Hepatocyte (in vitro differentiated cells): ENCODE measurements at regions not wholly inside any gene's neighbourhood (a gene's known extent, or its start where the extent isn't known, plus 50 kb on each side); places are given as distances from the start of the nearest gene placed in this dataset.
"Not testable (repeated sequence)": the region's sequence is repeated elsewhere in the genome, so short reads cannot be mapped to it uniquely, and the experiment has no call there.

Experiments used
- DNase-seq: peaks from one replicate; pipeline ENCODE4 v3.0.0-alpha.2; 2016; ENCODE audit warnings: low spot score
- H2AFZ ChIP-seq: fragments of 200-600 bp; sonication (generic); 2 replicates; pipeline ENCODE4 v1.6.0; 2016; ENCODE audit warnings: antibody characterized with exemption, mild to moderate bottlenecking
- H3K27ac ChIP-seq: fragments of 200-600 bp; sonication (generic); 2 replicates; pipeline ENCODE4 v1.5.1; 2016; ENCODE audit warnings: mild to moderate bottlenecking
- H3K27me3 ChIP-seq: fragments of 200-600 bp; sonication (generic); 2 replicates; pipeline ENCODE4 v1.6.1; 2016
- H3K36me3 ChIP-seq: fragments of 200-600 bp; sonication (generic); replicated peaks from 2 replicates; pipeline ENCODE4 v1.5.1; 2016; ENCODE audit warnings: low read depth; ENCODE audit not compliant: insufficient read depth
- H3K4me1 ChIP-seq: fragments of 200-600 bp; sonication (generic); 2 replicates; pipeline ENCODE4 v1.5.1; 2016; ENCODE audit warnings: mild to moderate bottlenecking, moderate library complexity; ENCODE audit not compliant: insufficient read depth
- H3K4me2 ChIP-seq: fragments of 200-600 bp; sonication (generic); 2 replicates; pipeline ENCODE4 v1.6.0; 2016
- H3K4me3 ChIP-seq: fragments of 200-600 bp; sonication (generic); 2 replicates; pipeline ENCODE4 v1.5.1; 2016; ENCODE audit warnings: mild to moderate bottlenecking
- H3K79me2 ChIP-seq: fragments of 200-600 bp; sonication (generic); 2 replicates; pipeline ENCODE4 v1.6.0; 2017; ENCODE audit warnings: mild to moderate bottlenecking
- H3K9me2 ChIP-seq: fragments of 200-600 bp; sonication (generic); replicated peaks from 2 replicates; pipeline ENCODE4 v1.6.0; 2017; ENCODE audit warnings: mild to moderate bottlenecking; ENCODE audit not compliant: insufficient read depth
- H3K9me3 ChIP-seq: fragments of 200-600 bp; sonication (generic); 2 replicates; pipeline ENCODE4 v1.5.1; 2016; ENCODE audit warnings: low read depth, mild to moderate bottlenecking
- H4K20me1 ChIP-seq: fragments of 200-600 bp; sonication (generic); 2 replicates; pipeline ENCODE4 v1.6.0; 2016; ENCODE audit warnings: mild to moderate bottlenecking; ENCODE audit not compliant: insufficient read depth, poor library complexity, severe bottlenecking
- EZH2 ChIP-seq: fragments of 200-600 bp; sonication (generic); IDR thresholded peaks from 2 replicates; pipeline ENCODE4 v1.6.1; 2016; ENCODE audit warnings: antibody characterized with exemption, mild to moderate bottlenecking, borderline replicate concordance
- EZH2phosphoT487 ChIP-seq: fragments of 200-600 bp; sonication (generic); IDR thresholded peaks from one replicate; pipeline ENCODE4 v1.6.1; 2018; ENCODE audit warnings: antibody characterized with exemption, mild to moderate bottlenecking, low read depth, moderate library complexity; ENCODE audit not compliant: unreplicated experiment, severe bottlenecking
- WGBS: methylation state at CpG from one replicate; pipeline ENCODE4 v1.1.6; 2016; ENCODE audit warnings: low lambda C conversion rate; ENCODE audit errors: missing lambda C conversion rate; 5-methylcytosine and 5-hydroxymethylcytosine counted together
- TF ChIP-seq, protein P1 (sequence below): fragments of 200-600 bp; sonication (generic); IDR thresholded peaks from 2 replicates; pipeline ENCODE4 v1.5.1; 2016; ENCODE audit warnings: antibody characterized with exemption, mild to moderate bottlenecking; ENCODE audit not compliant: poor library complexity

DNA sequence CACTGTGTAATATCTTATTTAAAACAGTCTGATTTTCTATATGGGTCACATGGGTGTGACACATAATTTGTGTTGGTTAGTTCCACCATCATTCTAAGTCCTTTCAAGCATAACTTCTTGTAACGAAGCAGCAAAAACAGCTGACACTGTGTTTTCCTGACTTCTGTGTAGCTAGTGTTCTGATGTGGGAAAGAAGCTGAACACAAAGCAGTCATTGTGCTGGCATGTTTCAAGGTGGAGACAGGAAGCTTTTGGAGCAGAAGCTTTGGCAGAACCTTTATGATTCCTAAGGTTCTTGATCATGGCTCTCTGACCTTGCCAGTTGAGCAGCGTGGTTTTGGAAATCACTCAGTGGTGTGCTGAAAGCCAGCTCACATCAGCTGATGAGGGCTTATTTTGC is 351.7 kb upstream of the MDGA2 start:
- no peak for DNase-seq
- no peaks in the 10 kb centered on the region for H3K36me3 ChIP-seq
- no peaks in the 10 kb centered on the region for H3K79me2 ChIP-seq
- no peak overlapping the region for H3K4me3 ChIP-seq
- H3K9me2 ChIP-seq, result no peaks in the 10 kb centered on the region
- H3K4me1 ChIP-seq, result no peaks in the 10 kb centered on the region
- no peak overlapping the region for H2AFZ ChIP-seq
- no peak overlapping the region for H3K4me2 ChIP-seq
- TF ChIP-seq EZH2, result no peak
- TF ChIP-seq, protein P1, sequence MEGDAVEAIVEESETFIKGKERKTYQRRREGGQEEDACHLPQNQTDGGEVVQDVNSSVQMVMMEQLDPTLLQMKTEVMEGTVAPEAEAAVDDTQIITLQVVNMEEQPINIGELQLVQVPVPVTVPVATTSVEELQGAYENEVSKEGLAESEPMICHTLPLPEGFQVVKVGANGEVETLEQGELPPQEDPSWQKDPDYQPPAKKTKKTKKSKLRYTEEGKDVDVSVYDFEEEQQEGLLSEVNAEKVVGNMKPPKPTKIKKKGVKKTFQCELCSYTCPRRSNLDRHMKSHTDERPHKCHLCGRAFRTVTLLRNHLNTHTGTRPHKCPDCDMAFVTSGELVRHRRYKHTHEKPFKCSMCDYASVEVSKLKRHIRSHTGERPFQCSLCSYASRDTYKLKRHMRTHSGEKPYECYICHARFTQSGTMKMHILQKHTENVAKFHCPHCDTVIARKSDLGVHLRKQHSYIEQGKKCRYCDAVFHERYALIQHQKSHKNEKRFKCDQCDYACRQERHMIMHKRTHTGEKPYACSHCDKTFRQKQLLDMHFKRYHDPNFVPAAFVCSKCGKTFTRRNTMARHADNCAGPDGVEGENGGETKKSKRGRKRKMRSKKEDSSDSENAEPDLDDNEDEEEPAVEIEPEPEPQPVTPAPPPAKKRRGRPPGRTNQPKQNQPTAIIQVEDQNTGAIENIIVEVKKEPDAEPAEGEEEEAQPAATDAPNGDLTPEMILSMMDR, result no peak
- TF ChIP-seq EZH2phosphoT487, result no peak
- H3K9me3 ChIP-seq, result no peaks in the 10 kb centered on the region
- no peak overlapping the region for H3K27ac ChIP-seq
- H3K27me3 ChIP-seq, result no peaks in the 10 kb centered on the region
- no peaks in the 10 kb centered on the region for H4K20me1 ChIP-seq
- WGBS, result 80% methylated on average over 2 of the region's 2 CpGs

DNA sequence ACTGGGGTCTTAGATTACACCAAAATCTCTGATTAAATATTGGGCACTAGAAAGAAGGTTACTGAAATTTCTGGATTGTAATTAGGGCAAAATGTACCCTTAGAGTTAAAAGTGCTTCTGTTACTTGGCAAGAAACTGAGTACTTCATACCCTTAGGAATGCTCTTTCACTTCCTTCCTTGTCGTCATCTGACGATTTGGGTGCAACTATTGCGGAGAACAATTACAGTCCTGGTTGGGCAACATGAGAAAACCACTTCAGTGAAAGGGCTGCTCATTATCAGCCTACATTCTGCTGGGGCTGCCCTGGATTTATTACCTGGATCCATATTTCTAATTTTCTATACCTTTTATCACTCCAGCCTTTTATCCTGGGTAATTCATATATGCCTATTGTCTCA is 348.5 kb upstream of the MDGA2 start:
- 80% methylated on average over 3 of the region's 3 CpGs for WGBS
- Histone ChIP-seq H3K4me2 (no peak overlapping the region), H3K27ac (no peak overlapping the region), H3K9me2 (no peaks in the 10 kb centered on the region), H3K9me3 (no peaks in the 10 kb centered on the region), H3K4me1 (no peaks in the 10 kb centered on the region), H4K20me1 (no peaks in the 10 kb centered on the region), H3K4me3 (no peak overlapping the region), H3K27me3 (no peaks in the 10 kb centered on the region), H2AFZ (no peak overlapping the region), H3K79me2 (no peaks in the 10 kb centered on the region), H3K36me3 (no peaks in the 10 kb centered on the region)
- no peak for DNase-seq
- TF ChIP-seq EZH2phosphoT487 (no peak), EZH2 (no peak)
- TF ChIP-seq, protein P1, result no peak

DNA sequence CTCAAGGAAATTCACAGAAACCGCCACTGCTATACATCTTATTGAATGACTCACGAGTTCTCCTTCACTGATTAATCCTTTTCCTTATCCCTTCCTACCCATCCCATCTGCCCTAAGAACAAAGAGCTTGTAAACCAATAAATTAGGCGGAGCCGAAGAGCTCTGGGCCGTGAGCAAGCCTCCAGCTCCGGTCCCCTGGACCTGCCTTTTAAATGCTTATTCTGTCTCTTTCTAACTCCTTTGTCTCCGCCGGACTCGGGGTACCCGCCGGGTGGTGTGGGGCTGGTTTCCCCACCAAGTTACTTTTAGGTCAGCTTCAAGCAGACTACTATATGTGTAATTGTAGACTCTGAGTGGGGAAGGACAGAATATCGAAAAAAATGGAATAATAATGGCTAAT is 336.1 kb upstream of the MDGA2 start:
- not testable (repeated sequence) for H3K9me2 ChIP-seq, H3K4me2 ChIP-seq, H3K9me3 ChIP-seq, H3K79me2 ChIP-seq, H3K27ac ChIP-seq, H3K27me3 ChIP-seq, H3K36me3 ChIP-seq, H3K4me3 ChIP-seq, H4K20me1 ChIP-seq, H2AFZ ChIP-seq, H3K4me1 ChIP-seq
- DNase-seq, result peak; percentile 12
- 43% methylated on average over 12 of the region's 12 CpGs for WGBS

DNA sequence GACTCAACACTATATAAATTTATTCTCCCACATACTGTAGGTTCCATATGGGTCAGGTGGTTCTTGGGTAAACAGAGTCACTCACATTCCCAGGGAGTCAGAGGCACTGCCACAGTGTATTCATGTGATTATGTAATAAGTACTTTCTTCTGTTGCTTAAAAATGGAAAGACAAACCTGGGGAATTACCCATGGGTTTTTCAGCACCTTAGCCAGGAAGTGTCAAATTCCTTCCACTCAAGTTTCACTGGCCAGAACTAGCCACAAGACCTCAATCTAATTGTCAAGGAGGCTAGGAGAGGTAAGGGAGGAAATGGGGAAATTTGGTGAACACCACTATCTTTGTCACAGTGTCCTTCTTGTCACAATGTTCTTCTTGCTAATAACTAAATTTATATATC is 333.2 kb upstream of the MDGA2 start:
- Histone ChIP-seq H3K79me2 (no peaks in the 10 kb centered on the region), H3K27me3 (no peaks in the 10 kb centered on the region), H3K36me3 (no peaks in the 10 kb centered on the region), H3K9me2 (no peaks in the 10 kb centered on the region), H2AFZ (no peak overlapping the region), H3K9me3 (no peaks in the 10 kb centered on the region), H3K4me1 (no peaks in the 10 kb centered on the region), H3K4me3 (no peak overlapping the region), H4K20me1 (no peaks in the 10 kb centered on the region), H3K27ac (no peak overlapping the region), H3K4me2 (no peak overlapping the region)
- TF ChIP-seq, protein P1, result no peak
- TF ChIP-seq EZH2, result no peak
- no peak for TF ChIP-seq EZH2phosphoT487
- DNase-seq, result no peak
